ENCODE measurements at regions not wholly inside any gene's neighbourhood (a gene's known extent, or its start where the extent isn't known, plus 50 kb on each side); places are given as distances from the start of the nearest gene placed in this dataset.

DNA sequence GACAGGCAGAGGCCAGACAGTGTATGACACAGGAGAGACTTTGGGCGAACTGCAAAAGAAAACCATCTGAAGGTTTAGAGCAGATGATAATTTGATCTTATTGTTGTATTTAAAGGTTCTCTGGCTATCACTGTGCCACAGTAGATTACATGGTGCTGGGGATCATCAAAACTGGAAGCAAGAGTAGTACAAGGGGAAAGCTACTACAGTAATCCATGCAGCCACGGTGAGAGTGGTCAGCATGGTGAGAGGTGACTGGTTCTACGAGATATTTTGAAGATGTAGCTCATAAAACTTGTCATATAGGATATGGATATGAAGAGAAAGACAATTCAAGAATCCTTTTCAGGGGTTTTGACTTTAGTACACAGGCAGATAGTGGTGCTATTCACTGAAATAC is 194.8 kb upstream of the GULP1 start (continued):
- TF ChIP-seq ZNF274 (IDR thresholded peaks at IDR 0.05; ENCODE audit: borderline replicate concordance, extremely low read depth, low read length), result no peak
- TF ChIP-seq TAF7 (optimal IDR thresholded peaks at IDR 0.05; ENCODE audit: borderline replicate concordance, low read depth, low read length), result no peak
- TF ChIP-seq TBP (IDR thresholded peaks at IDR 0.05; ENCODE audit: low read depth, low read length), result no peak
- no peak for TF ChIP-seq RFX5 (IDR thresholded peaks at IDR 0.05; ENCODE audit: borderline replicate concordance, low read depth, low read length)

Data from H1 (cell line).